ENCODE measurements at regions not wholly inside any gene's neighbourhood (a gene's known extent, or its start where the extent isn't known, plus 50 kb on each side); places are given as distances from the start of the nearest gene placed in this dataset.

DNA sequence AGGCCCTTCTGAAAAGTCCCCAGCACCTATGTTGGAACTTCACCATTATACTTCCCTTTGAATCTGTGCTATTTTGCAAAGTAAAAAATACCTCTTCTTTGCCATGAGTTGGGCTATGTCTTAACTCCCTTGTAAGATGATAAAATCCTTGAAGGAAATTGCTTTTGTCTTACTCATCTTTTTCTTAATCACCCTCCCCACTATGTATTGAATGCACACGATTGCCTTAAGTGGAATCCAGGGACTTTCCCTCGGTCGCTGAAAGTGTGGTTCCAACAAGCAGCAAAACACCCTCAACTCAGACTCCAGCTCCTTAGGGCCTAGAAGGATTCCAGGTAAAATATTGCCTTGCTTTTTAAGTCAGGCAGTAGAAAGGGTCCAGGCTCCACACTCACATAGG, 173.2 kb upstream of the ARL4C start:
- no peak for DNase-seq (ENCODE audit: low spot score)
- no peak overlapping the region for H3K4me3 ChIP-seq (ENCODE audit: low read depth, low read length, poor library complexity, severe bottlenecking)
- intact Hi-C loops (cut with micrococcal nuclease; ENCODE audit: unreplicated experiment) = no loop called here
- ChIA-PET POLR2A (ENCODE audit: low non-redundant PET) (no interaction called here), CTCF (no interaction called here)
- no peaks in the 10 kb centered on the region for H3K4me1 ChIP-seq (ENCODE audit: insufficient read depth, low read length, poor library complexity, severe bottlenecking)
- H3K9me3 ChIP-seq (ENCODE audit: low read depth, low read length, poor library complexity, severe bottlenecking) = no peaks in the 10 kb centered on the region
- H3K27ac ChIP-seq (ENCODE audit: low read depth, low read length, poor library complexity, severe bottlenecking) = no peak overlapping the region
- no peaks in the 10 kb centered on the region for H3K36me3 ChIP-seq (ENCODE audit: insufficient read depth, low read length, poor library complexity, severe bottlenecking)
- no peaks in the 10 kb centered on the region for H3K27me3 ChIP-seq (replicated peaks; ENCODE audit: insufficient read depth, low read depth, low read length, poor library complexity)
- BruUV-seq (replicated peaks) = no TSS peak
- no peak for TF ChIP-seq EZH2 (IDR thresholded peaks at IDR 0.05; ENCODE audit: borderline replicate concordance, low read depth, low read length, poor library complexity, severe bottlenecking)
- TF ChIP-seq, protein P1, sequence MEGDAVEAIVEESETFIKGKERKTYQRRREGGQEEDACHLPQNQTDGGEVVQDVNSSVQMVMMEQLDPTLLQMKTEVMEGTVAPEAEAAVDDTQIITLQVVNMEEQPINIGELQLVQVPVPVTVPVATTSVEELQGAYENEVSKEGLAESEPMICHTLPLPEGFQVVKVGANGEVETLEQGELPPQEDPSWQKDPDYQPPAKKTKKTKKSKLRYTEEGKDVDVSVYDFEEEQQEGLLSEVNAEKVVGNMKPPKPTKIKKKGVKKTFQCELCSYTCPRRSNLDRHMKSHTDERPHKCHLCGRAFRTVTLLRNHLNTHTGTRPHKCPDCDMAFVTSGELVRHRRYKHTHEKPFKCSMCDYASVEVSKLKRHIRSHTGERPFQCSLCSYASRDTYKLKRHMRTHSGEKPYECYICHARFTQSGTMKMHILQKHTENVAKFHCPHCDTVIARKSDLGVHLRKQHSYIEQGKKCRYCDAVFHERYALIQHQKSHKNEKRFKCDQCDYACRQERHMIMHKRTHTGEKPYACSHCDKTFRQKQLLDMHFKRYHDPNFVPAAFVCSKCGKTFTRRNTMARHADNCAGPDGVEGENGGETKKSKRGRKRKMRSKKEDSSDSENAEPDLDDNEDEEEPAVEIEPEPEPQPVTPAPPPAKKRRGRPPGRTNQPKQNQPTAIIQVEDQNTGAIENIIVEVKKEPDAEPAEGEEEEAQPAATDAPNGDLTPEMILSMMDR (conservative IDR thresholded peaks at IDR 0.05; ENCODE audit: low read depth, low read length) = no peak

GRCh38 chr2:234669621-234670020, 172.7 kb upstream of the ARL4C start:
- H3K36me3 ChIP-seq (ENCODE audit: insufficient read depth, low read length, poor library complexity, severe bottlenecking) = no peaks in the 10 kb centered on the region
- no TSS peak for BruUV-seq (replicated peaks)
- H3K27me3 ChIP-seq (replicated peaks; ENCODE audit: insufficient read depth, low read depth, low read length, poor library complexity) = no peaks in the 10 kb centered on the region
- ChIA-PET POLR2A (ENCODE audit: low non-redundant PET) (no interaction called here), CTCF (no interaction called here)
- H3K4me1 ChIP-seq (ENCODE audit: insufficient read depth, low read length, poor library complexity, severe bottlenecking) = no peaks in the 10 kb centered on the region
- TF ChIP-seq, protein P1 (conservative IDR thresholded peaks at IDR 0.05; ENCODE audit: low read depth, low read length) = peak; percentile 52
- TF ChIP-seq EZH2 (IDR thresholded peaks at IDR 0.05; ENCODE audit: borderline replicate concordance, low read depth, low read length, poor library complexity, severe bottlenecking) = no peak
- intact Hi-C loops (cut with micrococcal nuclease; ENCODE audit: unreplicated experiment) = no loop called here
- H3K4me3 ChIP-seq (ENCODE audit: low read depth, low read length, poor library complexity, severe bottlenecking) = no peak overlapping the region
- H3K27ac ChIP-seq (ENCODE audit: low read depth, low read length, poor library complexity, severe bottlenecking) = no peak overlapping the region
- DNase-seq (ENCODE audit: low spot score) = no peak
- no peaks in the 10 kb centered on the region for H3K9me3 ChIP-seq (ENCODE audit: low read depth, low read length, poor library complexity, severe bottlenecking)

DNA sequence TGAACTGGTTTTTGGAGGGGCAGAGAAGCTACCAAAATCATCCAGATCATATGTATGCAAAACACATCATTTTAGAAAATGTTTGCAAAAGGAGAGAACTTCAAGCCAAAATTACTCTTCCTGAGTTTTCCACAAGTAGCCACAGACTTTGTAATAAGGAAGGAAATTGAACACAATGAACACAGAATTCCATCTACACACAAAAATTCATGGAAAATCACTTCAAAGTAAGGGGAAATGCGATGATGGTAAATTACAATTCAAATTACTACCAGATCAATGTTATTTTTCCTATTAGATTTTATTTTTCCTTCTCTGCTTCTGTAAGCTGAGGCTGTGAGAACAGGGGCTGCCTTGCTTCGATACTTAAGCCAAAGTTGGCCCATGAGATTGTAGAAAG, 172.1 kb upstream of the ARL4C start:
- no peaks in the 10 kb centered on the region for H3K36me3 ChIP-seq (ENCODE audit: insufficient read depth, low read length, poor library complexity, severe bottlenecking)
- no peak for DNase-seq (ENCODE audit: low spot score)
- no peak overlapping the region for H3K27ac ChIP-seq (ENCODE audit: low read depth, low read length, poor library complexity, severe bottlenecking)
- no peak overlapping the region for H3K4me3 ChIP-seq (ENCODE audit: low read depth, low read length, poor library complexity, severe bottlenecking)
- POLR2A ChIA-PET (ENCODE audit: low non-redundant PET) = no interaction called here
- H3K9me3 ChIP-seq (ENCODE audit: low read depth, low read length, poor library complexity, severe bottlenecking) = no peaks in the 10 kb centered on the region
- CTCF ChIA-PET = no interaction called here
- no peak for TF ChIP-seq EZH2 (IDR thresholded peaks at IDR 0.05; ENCODE audit: borderline replicate concordance, low read depth, low read length, poor library complexity, severe bottlenecking)
- TF ChIP-seq, protein P1 (conservative IDR thresholded peaks at IDR 0.05; ENCODE audit: low read depth, low read length) = no peak
- H3K27me3 ChIP-seq (replicated peaks; ENCODE audit: insufficient read depth, low read depth, low read length, poor library complexity) = no peaks in the 10 kb centered on the region
- intact Hi-C loops (cut with micrococcal nuclease; ENCODE audit: unreplicated experiment) = no loop called here
- no TSS peak for BruUV-seq (replicated peaks)
- no peaks in the 10 kb centered on the region for H3K4me1 ChIP-seq (ENCODE audit: insufficient read depth, low read length, poor library complexity, severe bottlenecking)

All from A673 (cell line).